Thyroid gland (tissue), 4 donors: ENCODE measurements at regions not wholly inside any gene's neighbourhood (a gene's known extent, or its start where the extent isn't known, plus 50 kb on each side); places are given as distances from the start of the nearest gene placed in this dataset.

Experiments used
- CTCF ChIP-seq, 6 experiments: fragments of 200-600 bp in 3 of 6; fragments of 450-650 bp in 3 of 6; sonication (generic) in 3 of 6; IDR thresholded peaks; one replicate each; pipeline ENCODE4 v1.5.1; 2016 to 2019; ENCODE audit warnings: antibody characterized with exemption in 6 of 6, mild to moderate bottlenecking in 2 of 6, inconsistent platforms in 1 of 6, moderate library complexity in 1 of 6
- POLR2A ChIP-seq, 2 donors: fragments of 450-650 bp; IDR thresholded peaks; one replicate each; pipeline ENCODE4 v1.6.1; 2017; ENCODE audit warnings: antibody characterized with exemption in 2 of 2, mild to moderate bottlenecking in 2 of 2, moderate library complexity in 1 of 2

GRCh38 chr2:841036-841435 is 109.6 kb upstream of the SNTG2 start:
- TF ChIP-seq CTCF (IDR thresholded peaks at IDR 0.05), result no peak
- no peak for TF ChIP-seq POLR2A (IDR thresholded peaks at IDR 0.05)
